Glomerular visceral epithelial cell (primary cell): ENCODE measurements at regions not wholly inside any gene's neighbourhood (a gene's known extent, or its start where the extent isn't known, plus 50 kb on each side); places are given as distances from the start of the nearest gene placed in this dataset.

Source experiments
- DNase-seq: peaks from one replicate; pipeline ENCODE4 v3.0.0-alpha.2; 2016; ENCODE audit errors: extremely low spot score

DNA sequence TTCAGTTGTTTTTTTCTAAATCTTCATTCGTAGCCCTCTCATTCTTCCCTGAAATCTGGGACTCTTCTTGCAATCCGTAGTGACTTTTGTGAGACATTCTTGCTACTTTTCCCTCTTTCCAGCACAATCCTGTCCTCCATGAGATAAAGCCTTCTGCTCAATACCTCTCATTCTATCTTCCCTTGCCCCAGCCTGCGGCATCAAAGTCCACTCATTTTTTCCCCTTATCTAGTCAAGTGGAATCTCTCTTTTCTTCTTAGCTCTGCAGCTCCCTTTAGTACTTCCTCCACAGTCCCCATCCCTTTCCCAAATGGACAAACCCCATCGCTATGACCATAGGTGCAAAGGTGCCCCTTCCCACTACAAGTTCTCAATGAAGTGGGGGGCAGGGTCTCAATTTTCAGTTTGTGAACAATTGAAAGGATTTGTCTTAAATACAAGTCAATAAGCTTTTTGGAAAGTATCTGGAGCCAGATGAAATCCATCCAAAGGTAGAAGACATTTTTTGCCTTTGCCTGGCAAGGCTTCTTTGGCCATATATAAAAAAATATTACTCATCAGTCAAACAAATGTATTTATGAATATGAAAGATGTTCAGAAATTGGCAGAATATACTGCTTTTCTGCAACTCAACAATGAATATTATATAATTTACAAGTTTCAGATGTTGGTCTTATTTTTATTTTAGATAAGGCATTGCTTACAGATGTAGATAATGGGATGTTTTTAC lies 179.4 kb downstream of the SNAPC1 start:
- DNase-seq, result no peak

DNA sequence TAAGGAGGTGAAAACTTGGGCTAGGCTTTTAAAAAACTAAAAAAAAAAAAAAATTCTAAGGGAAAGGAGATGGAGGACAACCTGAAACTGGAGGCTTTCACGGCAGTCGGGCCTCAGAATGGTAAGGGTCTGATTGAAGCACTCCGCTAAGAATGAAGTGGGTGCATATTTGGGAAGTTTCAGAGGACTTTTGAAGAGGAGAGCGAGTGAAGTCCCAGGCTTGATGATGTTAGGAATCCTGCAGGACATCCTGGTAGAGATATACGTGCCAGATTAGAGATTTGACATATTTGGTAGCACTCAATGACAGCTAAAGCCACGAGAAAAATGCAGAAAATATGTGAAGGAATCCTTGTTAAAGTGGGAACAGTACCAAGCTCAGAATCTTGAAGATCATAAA lies 186.2 kb downstream of the SNAPC1 start:
- no peak for DNase-seq

DNA sequence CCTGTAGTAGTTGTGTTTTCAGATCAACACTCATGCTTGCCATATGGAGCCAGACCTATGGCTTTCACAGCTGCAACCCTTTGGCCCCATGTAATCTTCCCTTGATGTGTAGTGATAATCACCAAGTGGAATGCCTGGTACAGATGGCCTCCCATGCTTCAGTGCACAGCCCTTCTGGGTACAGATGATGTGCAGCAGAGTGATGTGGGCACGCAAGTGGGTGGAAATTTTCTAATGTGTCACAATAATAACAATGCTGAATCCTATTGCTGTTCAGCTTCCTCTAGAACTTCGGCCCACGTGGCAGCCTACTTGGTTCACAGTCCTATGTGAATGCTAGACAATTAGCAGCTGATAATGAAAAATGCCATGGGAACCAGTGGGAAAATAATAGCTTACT lies 188.1 kb downstream of the SNAPC1 start:
- peak; percentile 69 for DNase-seq

DNA sequence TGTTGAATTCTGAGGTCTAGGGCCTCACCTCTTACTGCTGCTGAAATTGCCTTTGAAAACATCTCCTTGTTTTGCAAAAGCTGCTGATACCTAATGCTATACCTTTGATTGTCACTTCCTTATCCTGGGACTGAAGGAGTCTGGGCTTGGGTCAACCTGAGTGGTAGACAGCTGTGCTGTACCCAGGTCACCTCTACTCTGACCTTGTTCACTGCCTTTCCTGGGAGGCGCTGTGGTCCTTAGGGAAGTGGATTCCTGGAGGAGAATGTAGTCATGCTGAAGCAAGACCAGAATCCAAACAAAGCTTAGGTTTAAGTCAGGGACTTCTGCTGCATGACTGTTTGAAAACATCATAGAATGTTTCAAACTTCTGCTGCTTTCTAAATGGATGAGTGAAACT lies 191.4 kb downstream of the SNAPC1 start:
- DNase-seq, result no peak

DNA sequence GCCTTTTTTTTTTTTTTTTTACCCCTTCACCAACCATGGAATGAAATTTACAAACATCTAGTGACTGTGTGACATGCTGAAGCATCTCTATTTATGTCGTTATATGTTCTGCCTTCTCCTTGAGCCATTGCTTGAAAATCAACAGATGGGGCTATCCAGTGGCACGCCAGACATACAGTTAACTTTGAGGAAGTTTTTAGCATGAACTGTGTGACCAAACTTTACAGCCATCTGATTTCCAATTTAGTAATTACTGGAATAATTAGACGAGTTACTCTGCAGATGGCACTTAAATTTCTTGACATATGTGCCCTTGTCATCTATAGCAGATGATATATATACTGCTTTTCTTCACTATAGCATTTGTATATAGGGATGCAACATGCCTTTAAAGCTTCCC lies 192.1 kb downstream of the SNAPC1 start:
- no peak for DNase-seq

DNA sequence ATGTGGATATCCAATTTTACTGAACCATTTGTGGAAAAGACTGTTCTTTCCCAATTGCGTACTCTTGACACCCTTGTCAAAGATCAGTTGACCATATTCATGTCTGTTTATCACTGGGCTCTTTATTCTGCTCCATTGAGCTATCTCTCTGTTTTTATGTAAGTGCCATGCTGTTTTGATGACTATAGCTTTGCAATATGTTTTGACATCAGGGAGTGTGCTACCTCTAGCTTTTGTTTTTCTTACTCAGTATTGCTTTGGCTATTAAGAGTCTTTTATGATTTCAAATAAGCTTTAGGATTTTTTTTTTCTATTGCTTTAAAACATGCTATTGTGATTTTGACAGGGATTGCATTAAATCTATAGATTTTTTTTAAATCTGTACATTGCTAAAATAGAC lies 194.3 kb downstream of the SNAPC1 start:
- no peak for DNase-seq

DNA sequence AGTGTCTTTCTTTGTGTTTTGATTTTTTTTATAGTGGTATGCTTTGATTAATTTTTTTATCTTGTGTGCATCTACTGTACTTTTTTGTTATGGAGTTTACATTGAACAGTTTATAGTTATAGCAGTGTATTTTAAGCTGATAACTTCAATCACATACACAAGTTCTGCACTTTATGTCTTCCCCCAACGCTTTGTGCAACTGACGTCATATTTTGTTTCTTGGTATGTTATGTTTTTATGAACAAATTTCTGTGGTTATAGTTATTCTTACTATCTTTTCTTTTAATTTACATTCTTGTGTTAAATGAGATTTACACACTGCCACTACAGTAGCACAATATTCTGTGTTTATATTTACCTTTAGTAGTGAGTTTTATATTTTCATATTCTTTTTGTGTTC lies 197.1 kb downstream of the SNAPC1 start:
- no peak for DNase-seq

DNA sequence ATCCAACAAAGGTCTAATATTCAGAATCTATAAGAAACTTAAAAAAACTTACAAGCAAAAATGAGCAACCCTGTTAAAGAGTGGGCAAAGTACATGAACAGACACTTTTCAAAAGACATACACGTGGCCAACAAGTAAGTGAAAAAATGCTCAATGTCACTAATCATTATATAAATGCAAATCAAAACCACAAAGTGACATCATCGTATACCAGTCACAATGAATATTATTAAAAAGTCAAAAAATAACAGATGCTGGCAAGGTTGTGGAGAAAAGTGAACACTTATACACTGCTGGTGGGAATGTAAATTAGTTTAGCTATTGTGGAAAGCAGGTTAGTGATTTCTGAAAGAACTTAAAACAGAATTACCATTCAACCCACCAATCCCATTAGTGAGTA lies 199.1 kb downstream of the SNAPC1 start:
- DNase-seq, result no peak

DNA sequence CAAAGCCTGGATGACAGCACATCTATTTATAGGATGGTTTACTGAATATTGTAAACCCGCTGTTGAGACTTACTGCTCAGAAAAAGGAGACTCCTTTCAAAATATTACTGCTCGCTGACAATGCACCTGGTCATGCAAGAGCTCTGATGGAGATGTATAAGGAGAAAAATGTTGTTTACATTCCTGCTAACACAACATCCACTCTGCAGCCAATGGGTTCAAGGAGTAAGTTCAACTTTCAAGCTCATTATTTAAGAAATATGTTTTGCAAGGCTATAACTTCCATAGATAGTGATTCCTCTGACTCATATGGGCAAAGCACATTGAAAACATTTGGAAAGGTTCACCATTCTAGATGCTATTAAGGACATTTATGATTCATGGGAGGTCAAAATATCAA lies 201.7 kb downstream of the SNAPC1 start:
- DNase-seq, result no peak

DNA sequence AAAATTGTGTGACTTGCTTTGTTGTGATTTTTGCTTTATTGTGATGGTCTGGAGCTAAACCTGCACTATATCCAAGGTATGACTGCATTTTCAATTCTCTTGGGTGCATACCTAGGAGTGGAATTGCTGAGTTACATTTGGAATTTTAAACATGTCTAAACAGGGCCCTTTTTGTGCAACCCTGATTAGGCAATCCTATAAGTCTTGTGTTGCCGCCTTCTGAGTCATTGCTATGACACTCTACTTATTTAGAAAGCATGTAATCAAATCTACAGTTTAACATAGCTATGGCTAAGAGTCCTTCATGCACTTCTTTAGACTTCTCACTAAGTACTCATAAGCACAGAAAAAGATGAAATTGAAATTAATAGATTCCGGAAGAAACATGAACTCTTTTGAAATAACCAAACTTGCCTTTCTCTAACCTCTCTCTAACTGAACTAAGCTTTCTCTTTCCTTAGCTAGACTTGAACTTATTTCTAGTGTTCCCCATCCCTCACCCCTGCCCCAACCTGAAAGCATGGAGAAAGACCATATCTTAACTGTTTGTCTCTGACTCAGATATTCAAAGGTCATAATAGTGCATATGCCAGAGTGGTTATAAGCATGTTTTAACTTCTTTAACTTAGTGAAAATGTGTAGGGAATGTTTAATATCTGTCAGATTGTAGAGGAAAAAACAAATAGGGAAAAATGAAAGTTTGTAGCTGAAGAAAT lies 203.0 kb downstream of the SNAPC1 start:
- DNase-seq, result peak; percentile 7

DNA sequence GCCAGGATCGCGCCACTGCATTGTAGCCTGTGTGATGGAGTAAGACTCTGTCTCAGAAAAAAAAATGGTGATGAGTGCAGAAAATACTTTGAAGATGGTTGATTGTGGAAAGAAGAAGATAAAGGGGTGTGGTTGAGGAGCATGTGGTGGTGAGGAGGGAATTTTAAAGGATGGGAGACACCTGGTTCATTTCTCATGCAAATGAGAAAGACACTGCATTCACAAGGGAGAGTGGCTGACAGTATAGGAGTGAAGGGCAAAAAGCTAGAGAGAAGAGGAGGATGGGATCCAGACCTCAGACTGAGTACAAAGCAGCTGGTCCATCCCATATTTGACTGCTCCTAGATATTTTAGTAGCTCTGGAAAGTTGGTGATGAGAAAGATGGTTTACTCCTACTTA lies 206.0 kb downstream of the SNAPC1 start:
- DNase-seq, result no peak

DNA sequence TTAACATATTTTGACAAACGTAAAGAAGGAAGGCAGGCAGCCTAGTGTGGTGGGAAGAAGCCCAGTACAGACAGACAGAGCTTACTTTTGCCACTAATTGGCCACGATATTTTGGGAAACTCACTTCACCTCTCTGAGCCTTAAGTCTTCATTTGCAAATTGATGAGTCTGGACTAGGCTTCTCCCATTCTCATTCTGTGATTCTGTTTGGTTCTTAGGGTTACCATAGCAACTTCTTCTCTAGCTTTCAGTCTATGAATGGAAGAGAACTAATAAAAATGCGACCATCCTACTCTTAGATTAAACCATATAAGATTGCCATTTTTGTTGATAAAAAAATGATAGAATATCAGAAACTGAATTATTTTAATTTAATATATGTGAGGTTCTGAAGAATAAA lies 210.5 kb downstream of the SNAPC1 start:
- no peak for DNase-seq

DNA sequence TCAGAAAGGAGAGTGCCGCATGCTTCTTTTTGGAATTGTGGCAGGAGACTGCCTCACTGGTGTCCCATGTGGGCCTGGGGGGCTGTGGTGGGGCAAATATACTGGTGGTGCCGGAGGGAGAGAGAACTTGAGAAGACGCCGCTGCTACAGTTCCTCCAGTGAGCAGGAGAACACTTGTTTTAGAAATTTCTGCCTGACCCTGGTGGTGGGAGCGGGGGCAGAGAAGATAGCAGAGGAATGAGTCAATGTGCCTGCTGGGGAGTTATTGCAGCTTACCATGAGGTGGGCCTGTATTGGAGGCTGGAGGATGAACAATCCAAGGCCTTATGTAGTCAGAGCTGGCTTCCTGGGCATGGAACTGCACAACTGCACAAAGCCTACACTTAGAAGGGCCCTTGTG lies 211.8 kb downstream of the SNAPC1 start:
- no peak for DNase-seq

DNA sequence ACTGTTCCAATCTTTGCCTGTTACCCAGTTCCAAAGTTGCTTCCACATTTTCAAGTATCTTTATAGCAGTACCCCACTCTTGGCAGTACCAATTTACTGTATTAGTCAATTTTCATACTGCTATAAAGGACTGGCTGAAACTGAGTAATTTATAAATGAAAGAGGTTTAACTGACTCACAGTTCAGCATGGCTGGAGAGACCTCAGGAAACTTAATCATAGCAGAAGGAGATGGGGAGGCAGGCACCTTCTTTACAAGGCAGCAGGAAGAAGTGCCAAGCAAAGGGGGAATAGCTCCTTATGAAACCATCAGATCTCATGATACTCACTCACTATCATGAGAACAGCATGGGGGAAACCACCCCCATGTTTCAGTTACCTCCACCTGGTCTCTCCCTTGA lies 215.0 kb downstream of the SNAPC1 start:
- DNase-seq, result no peak

DNA sequence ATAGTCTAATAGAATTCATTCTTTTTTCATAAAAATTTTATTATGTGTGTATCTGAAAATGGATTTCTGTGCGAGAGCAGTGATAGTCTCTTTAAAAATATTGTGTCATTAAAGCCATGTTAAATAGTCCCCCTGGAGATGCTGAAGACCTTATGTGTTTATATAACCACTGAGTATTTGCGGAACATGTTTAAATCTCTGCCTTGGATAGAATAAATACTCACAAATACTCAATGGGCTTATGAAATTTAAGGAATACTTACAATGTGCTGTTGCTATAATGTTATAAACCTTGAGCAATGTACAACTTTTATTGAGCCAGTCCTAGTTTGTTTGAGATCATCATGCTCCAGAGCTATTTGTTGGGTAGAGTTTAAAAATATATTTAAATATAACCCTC lies 226.0 kb downstream of the SNAPC1 start:
- no peak for DNase-seq

DNA sequence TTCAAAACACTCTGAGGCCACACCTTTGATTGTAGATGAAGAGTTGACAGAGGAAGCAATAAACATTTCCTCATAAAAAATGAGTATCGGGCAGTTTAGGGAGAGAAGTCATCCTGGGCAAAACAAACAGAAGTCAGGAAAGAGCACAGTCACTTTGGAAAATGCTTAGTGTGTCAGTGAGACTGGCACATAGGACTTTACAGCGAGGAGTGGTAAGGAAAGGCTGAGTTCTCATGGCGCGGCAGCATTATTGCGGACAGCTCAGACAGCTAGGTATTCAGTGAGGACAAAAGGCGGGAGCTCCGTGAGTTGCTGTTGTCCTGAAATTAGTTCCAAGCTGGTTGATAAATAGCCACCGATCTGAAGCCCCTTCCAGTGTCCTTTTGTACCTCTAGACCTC lies 229.9 kb downstream of the SNAPC1 start:
- no peak for DNase-seq

DNA sequence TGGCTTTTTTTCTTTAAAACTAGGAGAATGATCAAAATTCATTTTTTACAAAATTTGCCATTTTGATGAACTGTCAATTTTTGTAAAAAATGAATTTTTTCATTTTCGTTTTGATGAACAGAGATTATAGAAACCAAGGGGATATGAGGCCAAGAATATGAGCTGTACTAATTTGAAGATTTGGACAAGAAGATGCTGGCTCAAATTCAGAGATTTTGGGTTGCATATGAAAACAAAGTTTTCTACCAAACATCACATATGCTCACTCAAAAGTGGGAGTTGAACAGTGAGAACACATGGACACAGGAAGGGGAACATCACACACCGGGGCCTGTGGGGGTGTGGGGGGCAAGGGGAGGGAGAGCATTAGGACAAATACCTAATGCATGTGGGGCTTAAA lies 230.7 kb downstream of the SNAPC1 start:
- no peak for DNase-seq

DNA sequence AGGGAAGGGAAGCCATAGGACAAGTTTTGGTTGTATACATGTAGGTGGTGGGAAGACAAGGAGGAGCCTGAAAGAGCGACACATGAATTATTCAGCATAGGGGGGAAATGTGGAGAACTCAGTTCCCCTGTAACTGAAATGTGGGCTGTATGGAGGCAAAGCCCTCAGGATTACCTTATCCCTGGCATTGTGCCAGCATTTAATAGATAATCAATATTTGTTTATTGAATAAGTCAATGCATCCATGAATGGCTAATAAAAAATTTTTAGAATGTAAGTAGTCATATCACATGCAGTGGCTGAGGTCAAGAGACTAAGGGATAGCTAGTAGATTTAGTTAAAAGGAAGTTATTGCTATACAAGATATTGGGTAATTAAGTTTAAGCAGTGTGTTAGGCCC lies 232.4 kb downstream of the SNAPC1 start:
- DNase-seq, result no peak

DNA sequence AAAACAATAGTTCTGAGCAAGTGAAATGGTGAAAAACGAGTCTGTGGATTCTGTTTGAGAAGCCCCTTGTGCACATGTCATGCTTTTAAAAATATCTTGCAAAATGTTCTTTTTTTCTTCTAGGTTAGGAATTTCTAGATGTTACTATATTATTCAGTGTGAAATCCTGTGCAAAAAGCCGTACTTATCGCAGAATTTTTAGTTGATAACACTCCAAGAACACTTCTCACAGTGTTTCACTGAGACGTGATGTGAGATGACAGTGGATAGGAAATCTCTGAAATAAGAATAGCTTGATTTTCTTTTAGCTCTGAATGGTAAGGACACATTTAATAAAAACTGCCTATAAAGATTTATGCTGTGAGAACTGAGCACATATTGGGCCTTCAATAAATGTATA lies 234.5 kb downstream of the SNAPC1 start:
- DNase-seq, result no peak

DNA sequence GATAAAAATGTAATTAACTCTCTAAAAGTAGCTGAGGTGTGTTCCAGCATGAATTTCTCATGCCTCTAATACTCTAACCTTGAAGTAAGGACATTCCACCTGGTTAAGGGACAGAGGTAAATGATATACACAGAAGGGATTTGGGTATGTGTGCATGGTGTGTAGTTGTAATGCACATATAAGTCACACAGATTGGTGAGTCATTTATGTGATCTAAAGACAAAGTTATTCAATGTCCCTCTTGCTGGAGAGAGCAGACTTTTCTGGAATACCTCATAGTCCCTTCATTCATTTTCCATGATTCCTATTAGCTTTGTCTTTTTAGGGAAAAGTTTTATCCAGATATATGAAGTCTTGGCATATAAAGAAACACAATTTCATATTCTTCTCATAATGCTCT lies 234.9 kb downstream of the SNAPC1 start:
- DNase-seq, result no peak

DNA sequence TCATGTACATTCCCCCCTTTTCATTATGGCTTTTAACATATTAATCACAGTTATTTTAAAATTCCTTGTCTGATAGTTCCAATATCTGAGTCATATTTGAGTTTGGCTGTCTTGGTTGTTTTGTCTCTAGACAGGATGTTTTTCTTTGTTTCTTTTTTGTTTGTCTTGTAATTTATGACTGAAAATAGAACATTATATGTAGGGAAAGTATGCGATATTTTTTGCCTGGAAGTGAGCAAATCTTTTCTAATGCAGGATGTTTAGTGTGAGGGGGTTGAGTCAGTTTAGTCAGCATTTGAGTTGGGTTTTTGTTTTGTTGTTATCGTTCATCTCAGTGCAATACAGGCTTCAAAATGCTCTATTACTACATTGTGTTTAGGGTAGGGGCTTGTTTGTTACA lies 239.7 kb downstream of the SNAPC1 start:
- DNase-seq, result no peak

DNA sequence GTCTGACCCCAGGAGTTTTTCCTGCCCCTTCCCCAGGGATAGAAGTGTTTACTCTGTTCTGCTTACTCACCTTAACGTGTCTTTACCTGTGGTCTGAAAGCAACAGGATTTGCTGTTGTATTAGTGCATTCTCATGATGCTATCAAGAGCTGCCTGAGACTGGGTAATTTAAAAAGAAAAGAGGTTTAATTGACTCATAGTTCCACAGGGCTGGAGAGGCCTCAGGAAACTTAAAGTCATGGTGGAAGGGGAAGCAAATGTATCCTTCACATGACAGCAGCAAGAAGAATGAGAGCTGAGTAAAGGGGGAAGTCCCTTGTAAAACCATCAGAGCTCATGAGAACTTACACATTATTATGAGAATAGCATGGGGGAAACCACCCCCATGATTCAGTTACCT lies 240.4 kb downstream of the SNAPC1 start:
- DNase-seq, result no peak

DNA sequence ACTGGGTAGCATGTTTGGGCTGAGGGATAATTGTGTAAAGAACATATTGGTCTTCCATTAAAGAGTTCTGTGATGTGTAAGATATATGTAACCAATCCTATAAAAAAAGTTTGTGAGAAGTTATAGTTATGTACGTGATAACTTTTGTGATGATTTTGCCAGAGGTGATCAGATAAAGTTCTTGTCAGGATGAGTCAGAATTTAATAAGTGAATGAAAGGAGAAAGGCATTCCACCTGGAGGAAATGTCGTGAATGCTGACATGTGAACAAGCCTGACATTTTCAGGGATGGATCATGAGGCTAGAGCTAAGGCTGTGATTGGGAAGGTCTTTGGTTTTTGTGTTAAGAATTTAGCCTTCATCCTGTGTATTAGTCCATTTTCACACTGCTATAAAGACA lies 241.5 kb downstream of the SNAPC1 start:
- DNase-seq, result no peak
